Hepatocyte (in vitro differentiated cells): ENCODE measurements at regions not wholly inside any gene's neighbourhood (a gene's known extent, or its start where the extent isn't known, plus 50 kb on each side); places are given as distances from the start of the nearest gene placed in this dataset.

Source experiments
- CTCF ChIP-seq: fragments of 200-600 bp; sonication (generic); IDR thresholded peaks from 2 replicates; pipeline ENCODE4 v1.5.1; 2016; ENCODE audit warnings: antibody characterized with exemption, mild to moderate bottlenecking; ENCODE audit not compliant: poor library complexity
- EZH2 ChIP-seq: fragments of 200-600 bp; sonication (generic); IDR thresholded peaks from 2 replicates; pipeline ENCODE4 v1.6.1; 2016; ENCODE audit warnings: antibody characterized with exemption, mild to moderate bottlenecking, borderline replicate concordance

GRCh38 chr7:68699090-68699711 is 899.1 kb upstream of the AUTS2 start:
- TF ChIP-seq CTCF (no peak), EZH2 (no peak)
